ENCODE measurements at regions not wholly inside any gene's neighbourhood (a gene's known extent, or its start where the extent isn't known, plus 50 kb on each side); places are given as distances from the start of the nearest gene placed in this dataset.

- H3K27ac ChIP-seq (ENCODE audit: insufficient read length, low read depth, low read length) = no peak overlapping the region
- no peak overlapping the region for H4K5ac ChIP-seq (ENCODE audit: insufficient read length, low read depth, low read length)
- no peaks in the 10 kb centered on the region for H3K4me1 ChIP-seq (ENCODE audit: insufficient read depth, low read length)
- H3K4me2 ChIP-seq (ENCODE audit: insufficient read depth, insufficient read length, low read length) = no peak overlapping the region
- H3K9me3 ChIP-seq (ENCODE audit: control insufficient read depth, low read depth, low read length) = no peaks in the 10 kb centered on the region
- no peak overlapping the region for H3K23ac ChIP-seq (ENCODE audit: insufficient read length, low read depth, low read length)
- no peaks in the 10 kb centered on the region for H3K23me2 ChIP-seq (ENCODE audit: insufficient read length, low read depth, low read length, poor library complexity, severe bottlenecking)
- Mint-ChIP-seq H3K27ac (no peak overlapping the region; a peak in 1 of 7 replicates), H3K4me1 (0 out of 4 replicates have a peak, but pooled peaks cover 0 to 3% of the 10 kb centered on the region in 2 experiments), H3K4me3 (no peak overlapping the region), H3K9me3 (peaks cover 9 to 13% of the 10 kb centered on the region in 2 experiments), H3K36me3 (ENCODE audit: insufficient read depth in 1 of 3, low read depth in 3 of 3) (peaks cover 0 to 8% (median 2%) of the 10 kb centered on the region in 3 experiments; a peak in 3 of 7 replicates), H3K27me3 (ENCODE audit: low read depth) (no peaks in the 10 kb centered on the region)
- TF ChIP-seq CTCF (conservative IDR thresholded peaks at IDR 0.05) = no peak
- no peak overlapping the region for H2BK5ac ChIP-seq (ENCODE audit: insufficient read length, low read length)
- no CpG with 5 or more reads among the region's 14 CpGs for WGBS (ENCODE audit: extremely low coverage, insufficient read length, low lambda C conversion rate)
- H3K9ac ChIP-seq (ENCODE audit: extremely low read depth, insufficient read length, low read length) = no peak overlapping the region
- H4K91ac ChIP-seq (ENCODE audit: insufficient read length, low read depth, low read length) = no peak overlapping the region
- no peaks in the 10 kb centered on the region for H3K27me3 ChIP-seq (ENCODE audit: insufficient read depth, low read length)
- H3K56ac ChIP-seq (ENCODE audit: insufficient read length, low read depth, low read length) = no peak overlapping the region
- no peak overlapping the region for H4K8ac ChIP-seq (replicated peaks; ENCODE audit: insufficient read length, low read depth, low read length)
- H3K79me2 ChIP-seq (ENCODE audit: insufficient read depth, low read length) = no peaks in the 10 kb centered on the region
- no peak overlapping the region for H3K14ac ChIP-seq (ENCODE audit: insufficient read depth, low read length)
- no peak for DNase-seq
- no peak overlapping the region for H2BK20ac ChIP-seq (ENCODE audit: low read depth, low read length, poor library complexity, severe bottlenecking)
- no peak overlapping the region for H2AK5ac ChIP-seq (ENCODE audit: insufficient read length, low read length)
- no peaks in the 10 kb centered on the region for H3K79me1 ChIP-seq (ENCODE audit: insufficient read depth, low read depth, low read length, poor library complexity, severe bottlenecking)
- H2BK15ac ChIP-seq (ENCODE audit: low read depth, low read length) = no peak overlapping the region
- H2BK12ac ChIP-seq (ENCODE audit: insufficient read length, low read depth, low read length) = no peak overlapping the region
- H3K18ac ChIP-seq (ENCODE audit: insufficient read length, low read depth, low read length) = no peak overlapping the region
- no peaks in the 10 kb centered on the region for H4K20me1 ChIP-seq (ENCODE audit: control insufficient read depth, insufficient read depth, insufficient read length)
- H2AFZ ChIP-seq (ENCODE audit: low read length) = no peak overlapping the region
- H3T11ph ChIP-seq (ENCODE audit: low read length) = no peak overlapping the region
- H2BK120ac ChIP-seq (ENCODE audit: low read depth, low read length, poor library complexity, severe bottlenecking) = no peak overlapping the region
- no peak overlapping the region for H3K4ac ChIP-seq (ENCODE audit: low read depth, low read length)
These were observed 398.3 kb downstream of the IRX1 start for GRCh38 chr5:3993856-3994473.

All from H9 (cell line).